ENCODE measurements at regions not wholly inside any gene's neighbourhood (a gene's known extent, or its start where the extent isn't known, plus 50 kb on each side); places are given as distances from the start of the nearest gene placed in this dataset.
"Not testable (repeated sequence)": the region's sequence is repeated elsewhere in the genome, so short reads cannot be mapped to it uniquely, and the experiment has no call there.

DNA sequence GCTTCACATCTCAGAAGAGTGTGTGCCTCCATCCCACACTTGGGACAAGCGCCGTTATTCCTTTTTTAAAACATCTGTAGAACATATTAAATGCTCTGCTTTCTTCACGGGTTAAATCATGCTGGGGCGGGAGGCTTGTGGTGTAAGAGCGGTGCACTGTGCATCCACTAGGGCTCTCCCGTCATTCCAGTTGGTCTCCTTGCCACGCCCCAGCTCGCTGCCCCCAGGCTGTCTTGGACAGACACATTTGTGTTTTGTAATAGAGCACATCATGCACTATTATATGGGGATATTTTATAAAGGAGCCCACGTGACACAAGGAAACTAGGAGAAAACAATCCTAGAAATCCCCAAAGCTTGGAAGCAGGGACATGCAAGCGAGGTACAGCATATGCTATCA is 87.7 kb upstream of the PLGLB2 start:
- not testable (repeated sequence) for DNase-seq

DNA sequence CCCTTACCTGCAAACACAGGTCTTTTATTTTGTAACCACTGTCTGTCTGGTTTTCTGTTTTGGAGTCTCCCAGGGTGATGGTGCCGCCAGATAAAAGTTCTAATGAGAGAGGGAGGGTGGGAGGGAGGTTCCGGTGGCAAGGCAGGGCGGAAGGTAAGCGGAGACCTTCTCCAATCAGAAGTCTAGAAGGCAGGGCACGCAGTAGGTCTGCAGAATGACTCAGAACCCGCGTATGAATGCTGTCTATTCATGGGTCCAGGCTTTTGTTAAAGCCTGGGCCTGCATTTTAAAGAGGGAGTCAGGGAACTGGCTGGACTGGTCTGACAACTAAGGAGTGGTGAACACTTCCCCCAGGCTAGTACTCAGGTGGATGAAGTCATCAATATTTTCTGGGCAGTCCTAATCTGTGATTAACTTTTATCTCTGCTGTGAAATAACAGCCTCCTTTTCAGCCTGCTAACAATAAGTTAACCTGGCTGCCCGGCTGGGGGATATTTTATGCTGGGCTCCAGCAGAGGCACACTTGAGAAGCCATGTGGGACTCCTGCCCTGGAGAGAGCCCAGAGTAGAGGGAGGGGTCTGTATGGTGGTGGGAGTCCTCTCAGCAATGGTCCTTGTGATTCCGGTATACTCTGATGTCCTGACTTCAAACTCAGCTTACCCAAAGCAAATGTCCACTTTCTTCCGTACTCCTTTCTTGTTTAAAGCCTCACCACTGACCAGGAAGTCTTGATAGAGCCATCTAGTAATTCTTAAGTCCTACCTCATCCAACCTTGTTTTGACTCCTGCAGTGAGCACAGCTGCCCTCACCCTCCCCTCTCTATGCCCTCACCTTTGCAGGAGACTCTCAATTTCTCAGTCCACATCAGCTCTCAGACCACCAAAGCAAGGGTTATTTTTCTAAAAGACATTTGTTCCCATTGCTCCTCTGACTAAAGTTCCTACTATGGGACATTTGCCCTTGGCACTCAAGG is 85.3 kb upstream of the PLGLB2 start:
- DNase-seq = not testable (repeated sequence)

DNA sequence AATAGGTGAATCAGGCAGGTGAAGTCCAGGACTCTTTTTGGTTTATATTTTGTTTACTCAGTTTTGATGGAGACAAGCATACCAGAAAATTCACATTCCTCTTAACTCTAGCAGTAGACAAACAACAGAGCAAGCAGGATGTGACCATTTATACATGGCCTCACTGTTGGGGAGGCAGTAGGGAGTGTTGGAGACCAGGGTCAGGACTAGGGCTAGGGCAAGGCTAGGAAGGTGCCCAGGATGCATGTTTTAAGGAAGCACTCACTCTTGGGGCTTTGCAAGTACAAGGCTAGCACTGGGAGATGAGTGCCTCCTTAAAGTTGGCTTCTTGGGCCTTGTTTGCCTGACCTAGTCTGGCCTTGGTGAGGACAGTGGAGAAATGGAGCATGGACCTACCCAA is 84.5 kb upstream of the PLGLB2 start:
- DNase-seq = not testable (repeated sequence)

DNA sequence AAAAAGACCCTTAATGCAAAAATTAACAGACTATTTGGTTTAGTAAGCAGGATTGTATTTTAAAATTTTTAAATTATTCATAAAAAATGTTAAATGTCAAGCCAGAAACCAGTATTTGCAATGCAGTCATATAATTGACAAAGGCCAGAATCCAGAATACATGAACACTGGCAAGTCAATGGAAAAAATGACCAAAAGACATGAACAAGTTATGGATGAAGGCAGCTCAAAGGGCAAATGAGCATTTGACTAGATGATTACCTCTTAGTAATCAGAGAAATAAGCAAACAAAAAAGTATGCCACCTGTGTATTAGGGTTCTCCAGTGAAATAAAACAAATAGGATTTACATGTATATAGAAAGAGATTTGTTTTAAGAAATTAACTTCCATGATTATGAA is 80.9 kb upstream of the PLGLB2 start:
- not testable (repeated sequence) for DNase-seq

DNA sequence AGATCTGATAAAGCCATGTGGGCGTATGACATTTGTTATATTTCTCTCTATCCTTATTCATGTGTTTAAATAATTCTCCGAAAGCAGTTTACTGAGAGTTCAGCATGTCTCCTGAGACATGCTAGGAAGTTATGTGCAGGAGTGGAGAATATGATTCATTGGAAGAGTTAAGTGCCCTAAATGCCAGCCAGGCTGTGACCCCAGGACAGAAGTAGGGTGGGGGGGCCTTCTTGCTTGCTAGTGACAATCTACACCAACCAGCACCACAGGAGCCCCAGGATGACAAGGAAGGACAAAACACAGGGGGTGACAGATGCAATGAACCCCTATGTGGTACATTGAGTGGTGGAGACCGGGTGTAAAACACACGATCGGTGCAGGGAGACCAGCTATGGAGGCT is 79.5 kb upstream of the PLGLB2 start:
- not testable (repeated sequence) for DNase-seq

DNA sequence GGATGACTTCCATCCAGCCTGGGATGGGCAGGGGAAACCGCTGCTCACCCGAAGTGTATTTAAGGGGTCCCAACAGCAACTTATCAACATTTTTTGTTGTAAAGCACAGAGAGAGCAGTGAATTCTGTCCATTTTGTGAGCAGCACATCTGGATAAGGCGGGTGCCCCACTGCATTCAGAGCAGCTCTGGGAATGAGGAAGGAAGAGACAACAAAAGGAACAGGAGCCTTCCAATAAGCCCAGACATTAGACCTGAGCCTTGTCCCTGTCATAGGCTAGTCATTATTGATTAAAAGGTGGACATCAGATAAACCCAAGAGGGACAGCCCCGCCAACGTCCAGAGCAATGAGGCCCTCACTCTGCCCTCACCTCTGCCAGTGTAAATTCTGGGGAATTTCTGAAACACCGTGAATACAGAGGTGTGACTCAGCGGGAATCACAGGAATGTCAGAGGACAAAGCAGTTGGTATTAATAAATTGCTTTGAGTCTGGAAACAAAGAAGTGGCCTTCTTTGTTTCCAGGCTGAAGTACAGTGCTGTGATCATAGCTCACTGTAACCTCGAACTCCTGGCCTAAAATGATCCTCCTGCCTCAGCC is 78.2 kb upstream of the PLGLB2 start:
- not testable (repeated sequence) for DNase-seq

DNA sequence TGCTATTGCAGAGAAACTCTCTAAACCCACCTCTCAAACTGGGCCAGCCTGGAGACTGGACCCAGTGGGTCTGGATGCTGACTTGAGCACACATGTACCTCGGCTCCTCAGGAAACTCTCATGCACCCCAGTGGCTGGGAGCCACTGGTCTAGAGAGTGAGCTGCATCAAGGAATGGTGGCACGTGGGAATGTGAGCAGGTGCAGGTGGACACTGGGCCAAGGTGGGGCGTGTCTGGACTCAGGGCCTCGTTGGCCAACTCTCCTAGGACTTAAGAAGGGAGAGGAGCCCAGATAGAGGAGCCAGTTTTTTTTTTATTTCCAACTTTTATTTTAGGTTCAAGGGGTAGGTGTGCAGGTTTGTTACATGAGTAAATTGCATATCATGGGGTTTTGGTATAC is 75.5 kb upstream of the PLGLB2 start:
- DNase-seq = not testable (repeated sequence)

DNA sequence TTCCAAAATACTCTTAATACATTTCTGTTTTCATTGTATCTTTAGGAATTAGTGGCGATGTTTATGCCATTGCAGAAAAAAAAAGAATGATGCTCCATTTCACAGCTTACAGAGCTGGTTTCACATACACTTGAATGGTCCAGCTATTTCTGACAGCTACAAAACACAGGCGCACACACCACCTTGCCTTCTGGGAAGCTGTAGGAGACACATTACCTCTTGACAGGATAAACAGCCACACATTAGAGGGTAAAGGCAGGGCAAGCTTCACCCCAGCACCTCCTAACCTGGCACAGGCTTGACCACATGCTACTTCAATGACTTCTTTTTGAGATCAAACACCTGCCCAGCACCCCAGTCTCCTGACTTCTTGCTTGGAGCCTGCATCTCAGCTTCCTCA is 73.2 kb upstream of the PLGLB2 start:
- not testable (repeated sequence) for DNase-seq

DNA sequence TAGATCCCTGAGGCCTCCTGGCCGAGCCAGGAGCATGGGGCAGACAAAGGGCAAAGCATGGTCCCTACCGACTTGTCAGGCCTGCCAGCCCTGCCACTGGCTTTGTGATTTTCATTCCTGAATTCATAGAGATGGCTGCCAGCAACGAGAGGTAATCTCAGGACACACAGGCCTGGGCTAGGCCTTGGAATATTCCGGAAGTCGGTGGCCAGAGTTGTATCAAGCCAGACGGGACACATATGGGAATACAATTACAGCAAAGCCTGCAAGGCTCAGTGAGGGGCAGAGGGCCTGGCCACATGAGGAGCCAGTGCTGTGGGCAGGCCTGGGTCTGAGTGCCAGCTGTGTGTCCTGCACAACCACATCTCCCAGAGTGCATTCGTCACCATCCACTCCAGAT is 72.4 kb upstream of the PLGLB2 start:
- not testable (repeated sequence) for DNase-seq

DNA sequence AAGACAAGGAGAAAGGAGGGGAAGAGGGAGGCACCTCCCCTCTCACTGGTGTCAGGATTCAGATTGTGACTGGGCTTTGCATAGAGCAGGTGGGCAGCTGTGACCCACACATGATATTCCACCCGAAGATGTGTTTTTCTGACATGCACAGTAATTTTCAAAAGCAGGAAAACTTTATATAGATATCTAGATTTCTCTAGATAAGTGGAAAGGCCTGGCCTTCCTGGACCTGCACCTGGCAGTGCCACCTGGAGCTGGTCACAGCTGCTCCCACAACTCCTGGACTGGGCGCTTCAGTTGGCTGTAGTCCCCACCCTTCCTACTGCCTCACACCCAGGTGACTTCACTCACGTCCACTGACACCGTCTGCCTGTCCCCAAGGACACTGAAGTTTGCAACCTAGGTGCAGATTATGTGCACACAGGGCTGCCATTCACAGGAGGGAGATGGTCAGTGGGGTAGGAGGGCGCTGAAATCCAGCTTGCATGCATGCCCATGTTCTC is 70.4 kb upstream of the PLGLB2 start:
- not testable (repeated sequence) for DNase-seq

DNA sequence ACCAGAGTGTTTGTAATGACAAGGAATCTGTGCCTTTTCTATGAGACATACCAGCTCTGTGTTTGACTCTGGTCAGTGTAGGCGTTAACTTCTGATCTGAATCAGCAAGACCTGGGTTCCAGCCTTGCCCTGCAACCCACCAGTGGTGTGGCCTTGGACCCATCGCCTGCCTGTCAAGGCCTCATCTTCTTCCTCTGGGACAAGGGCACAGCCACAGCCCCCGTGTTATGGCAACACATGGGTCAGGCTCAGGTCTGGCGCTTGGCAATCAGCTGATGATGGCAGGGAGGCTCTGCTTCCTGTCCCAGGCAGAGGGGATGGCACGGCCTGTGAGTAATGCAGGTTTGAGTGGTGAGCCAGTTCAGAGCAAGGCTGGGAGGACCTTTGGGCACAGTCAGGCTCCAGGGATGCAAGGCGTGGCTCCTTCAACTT is 69.1 kb upstream of the PLGLB2 start:
- DNase-seq = not testable (repeated sequence)

DNA sequence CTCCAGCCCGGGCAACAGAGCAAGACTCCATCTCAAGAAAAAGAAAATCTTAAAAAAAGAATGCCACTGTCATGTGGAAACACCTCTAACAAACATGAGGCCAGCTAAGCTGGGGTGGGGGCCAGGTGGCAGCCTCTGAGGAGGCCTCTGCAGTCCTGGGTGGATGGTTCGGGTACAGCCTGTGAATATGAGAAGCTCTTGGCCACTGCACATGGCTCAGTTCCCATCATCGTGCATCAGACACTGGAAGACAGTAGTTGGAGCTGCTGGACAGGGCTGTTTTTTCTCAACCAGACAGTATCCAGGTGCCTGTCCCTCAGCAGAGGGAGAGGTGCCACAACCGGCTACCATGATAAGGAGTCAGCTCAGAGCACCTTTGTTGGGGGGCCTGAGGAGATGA is 67.9 kb upstream of the PLGLB2 start:
- not testable (repeated sequence) for DNase-seq

DNA sequence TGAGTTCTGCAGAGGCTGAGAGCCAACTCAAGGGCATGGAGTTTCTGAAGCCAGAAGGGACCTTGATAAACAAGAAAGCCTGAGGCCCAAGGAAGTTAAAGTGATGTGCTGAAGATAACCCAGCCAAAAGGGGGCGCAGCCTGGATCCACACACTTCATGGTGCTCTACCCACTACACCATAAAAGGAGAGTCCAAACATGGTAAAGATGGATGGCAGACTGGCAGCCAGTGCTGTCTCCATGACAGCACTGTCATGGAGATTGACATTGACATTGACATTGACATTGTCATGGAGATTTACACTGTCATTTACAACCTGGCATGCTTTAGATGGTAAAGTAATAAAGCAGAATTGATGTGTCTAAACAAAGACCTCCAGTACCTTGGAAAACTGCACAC is 67.2 kb upstream of the PLGLB2 start:
- not testable (repeated sequence) for DNase-seq

DNA sequence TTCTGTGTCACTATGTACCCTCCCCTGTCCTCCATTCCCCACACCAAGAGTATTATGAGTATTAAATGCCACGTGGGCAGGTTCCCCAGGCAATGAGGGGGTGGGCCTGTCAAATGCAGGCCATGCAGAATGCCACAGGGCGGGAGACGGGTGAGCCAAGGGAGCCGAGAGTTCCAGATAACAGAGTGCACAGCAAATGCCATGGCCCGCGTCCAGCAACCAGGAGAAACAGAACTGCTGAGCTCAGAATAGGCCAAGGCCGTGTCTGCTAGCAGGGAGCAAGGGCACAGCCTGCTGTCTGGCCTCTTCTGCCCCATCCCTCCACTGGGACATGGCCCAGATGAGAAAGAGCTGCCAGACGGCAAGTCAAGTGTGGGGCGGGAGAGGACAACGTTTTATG is 64.4 kb upstream of the PLGLB2 start:
- not testable (repeated sequence) for DNase-seq

DNA sequence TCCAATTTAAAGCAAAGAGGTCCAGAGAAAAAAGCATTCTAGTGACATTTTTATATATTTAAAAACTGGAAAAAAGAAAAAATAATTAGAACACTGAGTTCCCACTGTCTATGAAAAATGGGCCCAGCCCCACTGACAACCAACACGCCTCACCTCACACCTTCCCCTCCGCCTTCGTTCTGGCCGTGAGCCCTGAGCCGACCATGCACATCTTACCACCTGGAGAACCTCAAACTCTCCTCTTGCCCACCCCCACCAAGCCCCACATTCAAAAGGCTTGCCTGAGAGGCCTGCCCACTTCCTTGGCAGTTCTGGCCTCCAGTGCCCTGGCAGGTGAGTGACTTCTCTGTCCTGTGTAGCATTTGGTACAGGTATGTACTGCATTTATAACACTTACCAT is 63.9 kb upstream of the PLGLB2 start:
- DNase-seq = not testable (repeated sequence)

DNA sequence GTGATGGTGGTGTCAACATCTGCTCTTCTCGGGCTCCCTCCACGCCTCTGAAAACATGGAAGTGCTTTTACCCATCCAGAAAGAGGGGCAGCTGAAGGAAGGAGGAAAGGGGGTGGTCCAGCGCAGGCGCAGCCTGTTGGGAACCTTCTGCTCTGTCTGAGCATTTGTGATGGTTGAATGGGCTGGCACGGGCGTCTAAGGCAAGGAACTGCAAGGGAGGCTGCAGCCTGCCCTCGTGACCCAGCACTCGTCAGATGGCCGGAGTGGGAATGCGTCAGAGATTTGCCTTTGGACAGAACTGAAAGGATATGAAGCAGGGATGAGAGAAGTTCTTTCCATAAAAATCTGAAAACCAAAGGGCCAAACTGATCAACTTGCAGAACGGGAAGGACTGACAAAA is 62.3 kb upstream of the PLGLB2 start:
- DNase-seq = not testable (repeated sequence)

DNA sequence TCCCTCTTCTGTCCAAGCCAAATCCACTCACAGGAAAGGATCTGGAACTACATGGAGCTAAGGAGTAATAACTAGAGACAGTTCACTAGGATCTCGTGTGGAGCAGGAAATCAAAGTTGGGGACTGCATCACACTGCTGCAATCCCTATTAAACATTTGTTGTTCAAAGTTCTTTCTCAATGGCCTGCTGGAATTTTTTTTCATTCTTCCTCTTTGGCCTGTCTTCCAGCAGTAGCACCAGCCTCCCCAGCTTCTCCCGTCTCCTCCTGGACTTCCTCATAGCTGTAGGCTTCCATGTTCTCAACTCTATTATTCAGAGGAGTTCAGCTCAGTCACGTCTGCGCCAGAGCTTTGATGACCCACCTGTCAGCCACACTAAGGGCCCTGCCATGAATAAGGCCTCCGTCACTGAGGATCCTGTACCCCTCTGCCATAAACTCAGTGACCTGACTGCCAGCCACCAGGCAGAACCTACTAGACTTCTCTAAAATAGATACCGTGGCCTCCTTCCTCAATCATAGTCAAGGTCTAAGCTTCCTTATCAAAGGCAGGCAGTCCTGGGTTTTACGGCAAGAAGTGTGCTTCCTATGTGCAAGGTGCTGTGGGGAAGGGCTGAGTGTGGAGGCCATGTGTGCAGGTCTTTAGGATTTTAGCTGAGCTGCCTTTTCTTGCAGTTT is 60.9 kb upstream of the PLGLB2 start:
- not testable (repeated sequence) for DNase-seq

DNA sequence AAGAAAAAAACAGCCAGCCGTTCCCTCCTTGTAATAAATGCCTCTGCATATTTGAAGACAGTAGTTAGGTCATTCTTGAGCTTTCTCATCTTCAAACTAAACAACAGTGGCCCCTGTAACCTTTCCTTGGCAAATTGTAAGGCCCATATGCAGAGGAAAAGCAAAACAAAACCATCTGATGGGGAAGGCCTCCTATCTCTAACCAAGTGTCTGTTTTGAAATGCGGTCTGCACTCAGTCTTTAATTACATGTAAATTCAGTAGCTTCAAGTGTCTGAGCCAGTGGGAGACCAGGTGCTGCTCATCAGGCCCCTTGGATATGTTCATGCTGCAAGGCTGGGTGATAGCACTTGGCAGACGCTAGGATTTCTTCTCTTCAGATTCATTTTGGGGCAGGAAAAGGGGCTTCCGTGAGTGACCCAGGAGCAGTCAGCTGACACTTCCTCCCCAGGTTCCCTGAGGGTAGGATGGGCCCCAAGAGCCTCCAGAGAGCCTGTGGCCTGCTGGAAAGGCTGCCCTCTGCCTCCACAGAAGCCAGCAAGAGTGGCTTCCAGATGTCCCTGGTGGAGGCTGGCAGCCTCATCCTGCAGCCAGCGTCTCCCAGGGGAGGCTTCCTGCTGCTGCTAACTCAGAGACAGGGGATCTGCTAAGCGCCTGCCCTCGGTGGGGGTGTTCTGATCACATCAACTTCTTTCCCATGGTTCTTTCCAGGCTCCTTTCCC is 60.2 kb upstream of the PLGLB2 start:
- DNase-seq = not testable (repeated sequence)

DNA sequence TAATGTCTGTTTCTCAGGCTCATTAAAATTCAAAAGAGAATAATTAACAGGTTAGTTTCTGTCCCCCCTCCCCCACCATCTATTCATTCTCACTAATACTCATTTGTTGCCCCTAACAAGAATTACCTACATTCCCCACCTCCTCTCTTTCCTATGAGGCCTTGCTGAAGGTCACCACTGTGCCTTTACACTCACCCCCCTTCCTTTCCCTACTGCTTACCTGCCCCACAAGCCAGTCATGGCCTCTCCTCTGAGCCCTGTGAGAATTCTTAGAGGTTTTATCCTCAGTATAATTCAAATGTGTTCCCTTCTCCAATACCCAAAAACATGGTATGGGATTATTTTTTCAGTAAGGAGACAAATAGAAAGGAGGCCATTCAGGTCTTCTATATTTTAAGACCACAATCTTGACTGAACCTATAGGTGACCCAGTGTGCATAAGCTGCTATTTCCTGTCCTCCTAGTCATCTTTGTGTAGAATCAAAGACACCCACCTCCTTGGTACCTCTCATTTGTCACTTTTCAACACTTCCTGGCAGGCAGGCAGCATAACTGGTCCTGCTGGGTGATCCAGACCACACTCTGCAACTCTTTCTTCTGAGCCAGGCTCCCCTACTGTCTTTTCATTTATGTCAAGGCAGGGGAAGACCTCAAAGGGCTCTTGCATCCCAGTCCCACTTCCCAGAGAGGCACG is 55.8 kb upstream of the PLGLB2 start:
- DNase-seq = not testable (repeated sequence)

DNA sequence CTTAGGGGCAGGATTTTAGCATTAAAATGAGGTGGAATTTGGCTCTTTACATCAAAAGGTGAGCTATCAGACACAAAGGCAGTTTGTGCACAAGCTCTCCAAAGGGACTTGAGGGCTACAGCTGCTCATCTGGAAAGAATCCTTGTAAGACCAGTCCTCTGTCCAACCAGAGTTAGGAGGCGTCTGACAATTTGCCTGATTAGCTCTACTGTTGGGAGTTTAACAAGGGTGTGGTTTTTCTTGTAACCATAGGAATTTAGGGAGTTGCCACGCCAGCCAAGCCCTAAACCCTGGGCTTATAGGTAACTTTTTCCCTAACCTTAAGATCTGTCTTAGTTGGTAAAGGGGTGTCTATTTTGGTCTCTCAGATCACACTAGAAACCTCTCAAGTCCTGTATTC is 55.0 kb upstream of the PLGLB2 start:
- not testable (repeated sequence) for DNase-seq

DNA sequence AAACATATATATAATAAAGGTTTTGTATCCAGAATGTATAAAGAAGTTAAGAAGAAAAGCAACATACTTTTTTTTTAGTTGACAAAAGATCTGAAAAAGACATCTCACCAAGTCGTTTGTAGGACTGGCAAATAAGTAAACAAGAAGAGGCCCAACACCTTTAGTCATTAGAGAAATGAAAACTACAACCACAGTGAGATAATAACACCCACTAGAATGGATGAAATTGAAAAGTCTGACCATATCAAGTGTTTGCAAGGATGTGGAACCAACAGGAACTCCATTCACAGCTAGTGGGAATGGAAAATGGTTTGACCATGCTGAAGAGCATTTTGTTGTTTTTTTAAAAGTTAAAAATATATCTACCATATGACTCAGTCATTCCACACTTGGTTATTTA is 54.0 kb upstream of the PLGLB2 start:
- not testable (repeated sequence) for DNase-seq
